Endothelial cell (in vitro differentiated cells): ENCODE measurements at regions not wholly inside any gene's neighbourhood (a gene's known extent, or its start where the extent isn't known, plus 50 kb on each side); places are given as distances from the start of the nearest gene placed in this dataset.

Source experiments
- DNase-seq: peaks from one replicate; pipeline ENCODE4 v3.0.0; 2021; ENCODE audit warnings: low spot score
- H3K27ac Mint-ChIP-seq: one replicate; pipeline ENCODE4 v1.8.0; 2021; ENCODE audit warnings: mixed read lengths, inconsistent platforms; ENCODE audit not compliant: unreplicated experiment
- H3K27me3 Mint-ChIP-seq: one replicate; pipeline ENCODE4 v1.8.0; 2021; ENCODE audit warnings: mild to moderate bottlenecking, moderate library complexity, mixed read lengths, inconsistent platforms; ENCODE audit not compliant: unreplicated experiment
- H3K36me3 Mint-ChIP-seq: one replicate; pipeline ENCODE4 v1.8.0; 2021; ENCODE audit warnings: mild to moderate bottlenecking, low read depth, mixed read lengths, inconsistent platforms; ENCODE audit not compliant: unreplicated experiment
- H3K4me1 Mint-ChIP-seq: one replicate; pipeline ENCODE4 v1.8.0; 2021; ENCODE audit warnings: mild to moderate bottlenecking, mixed read lengths, inconsistent platforms; ENCODE audit not compliant: unreplicated experiment
- H3K4me3 Mint-ChIP-seq: one replicate; pipeline ENCODE4 v1.8.0; 2021; ENCODE audit warnings: mild to moderate bottlenecking, mixed read lengths, inconsistent platforms; ENCODE audit not compliant: unreplicated experiment
- H3K9me3 Mint-ChIP-seq: one replicate; pipeline ENCODE4 v1.8.0; 2021; ENCODE audit warnings: mixed read lengths, inconsistent platforms; ENCODE audit not compliant: unreplicated experiment
- TF ChIP-seq, protein P1 (sequence below): fragments of 200-600 bp; sonication (generic); IDR thresholded peaks from one replicate; pipeline ENCODE4 v1.5.0; 2021; ENCODE audit warnings: antibody characterized with exemption; ENCODE audit not compliant: unreplicated experiment

- Mint-ChIP-seq H3K27ac (no peak overlapping the region), H3K4me1 (peaks cover 8% of the 10 kb centered on the region), H3K36me3 (peaks cover 6% of the 10 kb centered on the region), H3K9me3 (no peaks in the 10 kb centered on the region), H3K27me3 (peaks cover 2% of the 10 kb centered on the region), H3K4me3 (no peak overlapping the region)
- TF ChIP-seq, protein P1, sequence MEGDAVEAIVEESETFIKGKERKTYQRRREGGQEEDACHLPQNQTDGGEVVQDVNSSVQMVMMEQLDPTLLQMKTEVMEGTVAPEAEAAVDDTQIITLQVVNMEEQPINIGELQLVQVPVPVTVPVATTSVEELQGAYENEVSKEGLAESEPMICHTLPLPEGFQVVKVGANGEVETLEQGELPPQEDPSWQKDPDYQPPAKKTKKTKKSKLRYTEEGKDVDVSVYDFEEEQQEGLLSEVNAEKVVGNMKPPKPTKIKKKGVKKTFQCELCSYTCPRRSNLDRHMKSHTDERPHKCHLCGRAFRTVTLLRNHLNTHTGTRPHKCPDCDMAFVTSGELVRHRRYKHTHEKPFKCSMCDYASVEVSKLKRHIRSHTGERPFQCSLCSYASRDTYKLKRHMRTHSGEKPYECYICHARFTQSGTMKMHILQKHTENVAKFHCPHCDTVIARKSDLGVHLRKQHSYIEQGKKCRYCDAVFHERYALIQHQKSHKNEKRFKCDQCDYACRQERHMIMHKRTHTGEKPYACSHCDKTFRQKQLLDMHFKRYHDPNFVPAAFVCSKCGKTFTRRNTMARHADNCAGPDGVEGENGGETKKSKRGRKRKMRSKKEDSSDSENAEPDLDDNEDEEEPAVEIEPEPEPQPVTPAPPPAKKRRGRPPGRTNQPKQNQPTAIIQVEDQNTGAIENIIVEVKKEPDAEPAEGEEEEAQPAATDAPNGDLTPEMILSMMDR: no peak
- DNase-seq: no peak
Observed at GRCh38 chr3:124542214-124542869, 187.9 kb upstream of the UMPS start.

GRCh38 chr3:124545891-124546290 lies 184.4 kb upstream of the UMPS start:
- TF ChIP-seq, protein P1: no peak
- peaks cover 23% of the 10 kb centered on the region for H3K4me1 Mint-ChIP-seq
- H3K27me3 Mint-ChIP-seq: peaks cover 10% of the 10 kb centered on the region
- H3K36me3 Mint-ChIP-seq: peaks cover 22% of the 10 kb centered on the region
- no peak for DNase-seq
- no peaks in the 10 kb centered on the region for H3K9me3 Mint-ChIP-seq
- H3K27ac Mint-ChIP-seq: no peak overlapping the region
- no peak overlapping the region for H3K4me3 Mint-ChIP-seq

GRCh38 chr3:124552224-124552623 lies 178.0 kb upstream of the UMPS start:
- H3K27me3 Mint-ChIP-seq: peaks cover 8% of the 10 kb centered on the region
- no peak overlapping the region for H3K27ac Mint-ChIP-seq
- TF ChIP-seq, protein P1: no peak
- H3K36me3 Mint-ChIP-seq: peaks cover 22% of the 10 kb centered on the region
- no peaks in the 10 kb centered on the region for H3K9me3 Mint-ChIP-seq
- H3K4me1 Mint-ChIP-seq: peaks cover 22% of the 10 kb centered on the region
- no peak for DNase-seq
- H3K4me3 Mint-ChIP-seq: no peak overlapping the region

DNA sequence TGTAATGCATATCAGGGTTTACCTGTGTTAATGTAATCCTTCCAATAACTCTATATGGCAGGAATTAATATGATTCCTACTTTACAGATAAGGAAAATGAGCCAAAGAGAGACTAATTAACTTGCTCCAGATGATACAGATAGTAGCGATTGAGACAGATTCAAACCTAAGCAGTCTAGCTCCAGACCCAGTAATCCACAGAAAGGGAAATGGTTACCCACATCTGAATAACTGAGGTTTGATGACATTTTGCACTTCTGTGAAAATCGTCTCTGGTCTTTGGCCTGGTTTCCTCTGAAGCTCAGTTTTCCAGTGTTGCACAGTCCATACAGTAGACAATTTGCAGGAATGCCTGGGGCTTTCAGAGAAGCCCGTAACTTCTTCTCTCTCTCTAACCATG lies 177.1 kb upstream of the UMPS start:
- no peak overlapping the region for H3K4me3 Mint-ChIP-seq
- peaks cover 8% of the 10 kb centered on the region for H3K27me3 Mint-ChIP-seq
- no peak for DNase-seq
- peaks cover 19% of the 10 kb centered on the region for H3K36me3 Mint-ChIP-seq
- TF ChIP-seq, protein P1: no peak
- peaks cover 25% of the 10 kb centered on the region for H3K4me1 Mint-ChIP-seq
- no peak overlapping the region for H3K27ac Mint-ChIP-seq
- no peaks in the 10 kb centered on the region for H3K9me3 Mint-ChIP-seq

DNA sequence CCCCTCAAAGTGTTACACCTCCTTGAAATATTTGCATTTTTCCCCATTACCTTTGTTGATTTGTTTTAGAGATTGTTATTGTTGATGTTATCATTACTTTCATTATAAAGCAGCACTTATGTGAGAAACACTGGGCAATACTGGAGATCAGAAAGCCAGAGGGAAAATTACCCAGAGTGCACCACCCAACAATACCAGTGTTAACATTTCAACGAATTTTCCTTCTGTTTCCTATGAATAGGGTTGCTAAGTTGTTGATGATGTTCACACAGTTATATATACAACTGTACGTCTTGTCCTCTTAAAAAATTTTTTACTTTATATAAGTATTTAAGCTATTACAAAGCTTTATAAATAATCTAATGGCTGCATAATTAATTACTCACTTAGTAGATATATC lies 173.6 kb upstream of the UMPS start:
- peaks cover 3% of the 10 kb centered on the region for H3K27me3 Mint-ChIP-seq
- no peaks in the 10 kb centered on the region for H3K9me3 Mint-ChIP-seq
- no peak for DNase-seq
- H3K27ac Mint-ChIP-seq: no peak overlapping the region
- H3K4me1 Mint-ChIP-seq: peaks cover 13% of the 10 kb centered on the region
- TF ChIP-seq, protein P1: no peak
- no peak overlapping the region for H3K4me3 Mint-ChIP-seq
- peaks cover 16% of the 10 kb centered on the region for H3K36me3 Mint-ChIP-seq
